ENCODE measurements at regions not wholly inside any gene's neighbourhood (a gene's known extent, or its start where the extent isn't known, plus 50 kb on each side); places are given as distances from the start of the nearest gene placed in this dataset.

- no peak for DNase-seq
- Histone ChIP-seq H2BK5ac (ENCODE audit: insufficient read length, low read length) (no peak overlapping the region), H2AK5ac (ENCODE audit: insufficient read length, low read length) (no peak overlapping the region), H4K8ac (replicated peaks; ENCODE audit: insufficient read length, low read depth, low read length) (no peak overlapping the region), H3T11ph (ENCODE audit: low read length) (no peak overlapping the region), H2BK120ac (ENCODE audit: low read depth, low read length, poor library complexity, severe bottlenecking) (no peak overlapping the region), H3K4me2 (ENCODE audit: insufficient read depth, insufficient read length, low read length) (no peak overlapping the region), H3K4me1 (ENCODE audit: insufficient read depth, low read length) (no peaks in the 10 kb centered on the region), H3K4ac (ENCODE audit: low read depth, low read length) (no peak overlapping the region), H3K23ac (ENCODE audit: insufficient read length, low read depth, low read length) (no peak overlapping the region), H3K23me2 (ENCODE audit: insufficient read length, low read depth, low read length, poor library complexity, severe bottlenecking) (no peaks in the 10 kb centered on the region), H3K9ac (ENCODE audit: extremely low read depth, insufficient read length, low read length) (no peak overlapping the region), H4K5ac (ENCODE audit: insufficient read length, low read depth, low read length) (no peak overlapping the region), H4K20me1 (ENCODE audit: control insufficient read depth, insufficient read depth, insufficient read length) (no peaks in the 10 kb centered on the region), H3K79me2 (ENCODE audit: insufficient read depth, low read length) (no peaks in the 10 kb centered on the region), H3K9me3 (ENCODE audit: control insufficient read depth, low read depth, low read length) (no peaks in the 10 kb centered on the region), H3K14ac (ENCODE audit: insufficient read depth, low read length) (no peak overlapping the region), H3K56ac (ENCODE audit: insufficient read length, low read depth, low read length) (no peak overlapping the region), H3K18ac (ENCODE audit: insufficient read length, low read depth, low read length) (no peak overlapping the region), H2AFZ (ENCODE audit: low read length) (no peak overlapping the region), H3K79me1 (ENCODE audit: insufficient read depth, low read depth, low read length, poor library complexity, severe bottlenecking) (no peaks in the 10 kb centered on the region), H3K27me3 (ENCODE audit: insufficient read depth, low read length) (no peaks in the 10 kb centered on the region), H2BK20ac (ENCODE audit: low read depth, low read length, poor library complexity, severe bottlenecking) (no peak overlapping the region), H2BK15ac (ENCODE audit: low read depth, low read length) (no peak overlapping the region), H2BK12ac (ENCODE audit: insufficient read length, low read depth, low read length) (no peak overlapping the region), H4K91ac (ENCODE audit: insufficient read length, low read depth, low read length) (no peak overlapping the region), H3K27ac (ENCODE audit: insufficient read length, low read depth, low read length) (no peak overlapping the region)
- no CpG with 5 or more reads among the region's 2 CpGs for WGBS (ENCODE audit: extremely low coverage, insufficient read length, low lambda C conversion rate)
- no peak overlapping the region for H3K27ac Mint-ChIP-seq
- H3K36me3 Mint-ChIP-seq (ENCODE audit: insufficient read depth in 1 of 3, low read depth in 3 of 3) = no peaks in the 10 kb centered on the region
- peaks cover 9 to 10% of the 10 kb centered on the region in 2 experiments for H3K4me1 Mint-ChIP-seq
- no peak overlapping the region for H3K4me3 Mint-ChIP-seq
- H3K9me3 Mint-ChIP-seq = no peaks in the 10 kb centered on the region; a peak in 1 of 5 replicates
- TF ChIP-seq CTCF (conservative IDR thresholded peaks at IDR 0.05) = no peak
- H3K27me3 Mint-ChIP-seq (ENCODE audit: low read depth) = peaks cover 8% of the 10 kb centered on the region; the same call in 1 of the 2 replicates
These were observed 72.4 kb downstream of the CCNG2 start for GRCh38 chr4:77229433-77229832.
